Activated T-helper 1 cell treated with anti-CD3 and anti-CD28 coated beads, Interleukin-2, amount 50 U/mL, for 16 hours (primary cell): ENCODE measurements at regions not wholly inside any gene's neighbourhood (a gene's known extent, or its start where the extent isn't known, plus 50 kb on each side); places are given as distances from the start of the nearest gene placed in this dataset.
"Not testable (repeated sequence)": the region's sequence is repeated elsewhere in the genome, so short reads cannot be mapped to it uniquely, and the experiment has no call there.

Source experiments
- DNase-seq, 2 donors: peaks; one replicate each; pipeline ENCODE4 v3.0.0-alpha.2; 2020; ENCODE audit warnings: low read depth in 1 of 2, low spot score in 1 of 2

GRCh38 chr1:222012816-222013215 lies 270.9 kb upstream of the DUSP10 start:
- DNase-seq = no peak

- no peak for DNase-seq
Measured at GRCh38 chr1:222010306-222010705, 268.4 kb upstream of the DUSP10 start.

- DNase-seq = no peak
Measured at GRCh38 chr1:222009105-222009730, 267.3 kb upstream of the DUSP10 start.

- no peak for DNase-seq
Measured at GRCh38 chr1:222006715-222007114, 264.8 kb upstream of the DUSP10 start.

GRCh38 chr1:222004784-222005183 lies 262.9 kb upstream of the DUSP10 start:
- DNase-seq = no peak

- DNase-seq = no peak
Measured at GRCh38 chr1:222004034-222004433, 262.1 kb upstream of the DUSP10 start.

- no peak for DNase-seq
Measured at GRCh38 chr1:222002503-222002902, 260.6 kb upstream of the DUSP10 start.

GRCh38 chr1:222000131-222000530 lies 258.2 kb upstream of the DUSP10 start:
- no peak for DNase-seq

- no peak for DNase-seq
Measured at GRCh38 chr1:221998781-221999180, 256.9 kb upstream of the DUSP10 start.

- DNase-seq = no peak
Measured at GRCh38 chr1:221998186-221998612, 256.3 kb upstream of the DUSP10 start.

- not testable (repeated sequence) for DNase-seq
Measured at GRCh38 chr1:221997012-221997411, 255.1 kb upstream of the DUSP10 start.

GRCh38 chr1:221994939-221995338 lies 253.1 kb upstream of the DUSP10 start:
- DNase-seq = no peak

GRCh38 chr1:221994274-221994698 lies 252.4 kb upstream of the DUSP10 start:
- DNase-seq = no peak

GRCh38 chr1:221993444-221993948 lies 251.6 kb upstream of the DUSP10 start:
- no peak for DNase-seq

- no peak for DNase-seq
Measured at GRCh38 chr1:221992427-221992826, 250.5 kb upstream of the DUSP10 start.

- no peak for DNase-seq
Measured at GRCh38 chr1:221991221-221991620, 249.3 kb upstream of the DUSP10 start.

GRCh38 chr1:221989741-221990140 lies 247.9 kb upstream of the DUSP10 start:
- DNase-seq = no peak

GRCh38 chr1:221988829-221989228 lies 246.9 kb upstream of the DUSP10 start:
- no peak for DNase-seq

- DNase-seq = no peak
Measured at GRCh38 chr1:221987860-221988520, 246.1 kb upstream of the DUSP10 start.

- no peak for DNase-seq
Measured at GRCh38 chr1:221983444-221983843, 241.6 kb upstream of the DUSP10 start.

- DNase-seq = no peak
Measured at GRCh38 chr1:221981461-221981860, 239.6 kb upstream of the DUSP10 start.

- DNase-seq = no peak
Measured at GRCh38 chr1:221979444-221980032, 237.6 kb upstream of the DUSP10 start.
